Body of pancreas (tissue), 4 donors: ENCODE measurements at regions not wholly inside any gene's neighbourhood (a gene's known extent, or its start where the extent isn't known, plus 50 kb on each side); places are given as distances from the start of the nearest gene placed in this dataset.

Source experiments
- ATAC-seq: fragments of 150-250 bp; one replicate; pipeline ENCODE4 v1.9.1; 2016
- DNase-seq, 4 donors: peaks; one replicate each; pipeline ENCODE4 v3.0.0-alpha.2; 2019
- H3K27ac ChIP-seq, 4 donors: fragments of 200-600 bp; sonication (generic); 1 replicate in 3 of 4; 2 replicates in 1 of 4; pipeline versions ENCODE4 v1.5.1 to v1.6.1; 2016 to 2019; ENCODE audit warnings: mild to moderate bottlenecking in 1 of 4, mixed read lengths in 1 of 4, moderate library complexity in 1 of 4
- H3K27me3 ChIP-seq, 2 donors: fragments of 200-600 bp; sonication (generic); one replicate each; pipeline ENCODE4 v1.6.0; 2016; ENCODE audit warnings: mild to moderate bottlenecking in 1 of 2
- H3K36me3 ChIP-seq, 2 donors: fragments of 200-600 bp; sonication (generic); replicated peaks in 1 of 2; 2 replicates each; pipeline ENCODE4 v1.5.1; 2016; ENCODE audit warnings: low read depth in 2 of 2; ENCODE audit not compliant: insufficient read depth in 1 of 2
- H3K4me1 ChIP-seq: fragments of 200-600 bp; sonication (generic); one replicate; pipeline ENCODE4 v1.6.0; 2016
- H3K4me3 ChIP-seq, 2 donors: fragments of 200-600 bp; sonication (generic); 1 replicate in 1 of 2; 2 replicates in 1 of 2; pipeline ENCODE4 v1.5.1; 2016 to 2019
- H3K9me3 ChIP-seq, 3 donors: fragments of 200-600 bp; sonication (generic); 1 replicate in 2 of 3; 2 replicates in 1 of 3; pipeline ENCODE4 v1.5.1; 2016
- CTCF ChIP-seq, 7 experiments: fragments of 450-650 bp in 4 of 7; fragments of 200-600 bp in 3 of 7; sonication (generic) in 3 of 7; IDR thresholded peaks; one replicate each; pipeline ENCODE4 v1.5.1; 2016 to 2019; ENCODE audit warnings: antibody characterized with exemption in 7 of 7
- POLR2A ChIP-seq, 3 donors: fragments of 450-650 bp; IDR thresholded peaks; one replicate each; pipeline ENCODE4 v1.6.1; 2016; ENCODE audit warnings: antibody characterized with exemption in 3 of 3, mild to moderate bottlenecking in 2 of 3
- WGBS, 2 donors: methylation state at CpG; one replicate each; pipeline ENCODE4 v1.1.5; 2017; 5-methylcytosine and 5-hydroxymethylcytosine counted together
- intact Hi-C: fragments of 100-400 bp; cut with DNase I; formaldehyde crosslinking; loops from one replicate; pipeline ENCODE4 v1.15.1; 2023

- no peaks in the 10 kb centered on the region for H3K36me3 ChIP-seq
- WGBS, 2 donors = 49 to 60% methylated on average over 5 of the region's 5 CpGs
- ATAC-seq (no peak), DNase-seq (no peak)
- no peaks in the 10 kb centered on the region for H3K4me1 ChIP-seq
- no peaks in the 10 kb centered on the region for H3K9me3 ChIP-seq
- no peak overlapping the region for H3K4me3 ChIP-seq
- intact Hi-C loops = no loop called here
- TF ChIP-seq POLR2A (IDR thresholded peaks at IDR 0.05) (no peak), CTCF (IDR thresholded peaks at IDR 0.05) (no peak)
- H3K27me3 ChIP-seq = no peaks in the 10 kb centered on the region
- no peak overlapping the region for H3K27ac ChIP-seq
Observed at GRCh38 chr3:120524171-120524923, 71.8 kb upstream of the NDUFB4 start.

GRCh38 chr3:120516136-120516535, 65.3 kb upstream of the FSTL1 start:
- TF ChIP-seq POLR2A (IDR thresholded peaks at IDR 0.05) (no peak), CTCF (IDR thresholded peaks at IDR 0.05) (no peak)
- intact Hi-C loops = no loop called here
- Histone ChIP-seq H3K9me3 (no peaks in the 10 kb centered on the region), H3K27ac (no peak overlapping the region), H3K4me1 (peaks cover 5% of the 10 kb centered on the region), H3K27me3 (no peaks in the 10 kb centered on the region), H3K36me3 (no peaks in the 10 kb centered on the region), H3K4me3 (no peak overlapping the region)
- 31 to 37% methylated on average over 6 of the region's 6 CpGs for WGBS, 2 donors
- ATAC-seq (no peak), DNase-seq (no peak)

GRCh38 chr3:120512655-120513054, 61.9 kb upstream of the FSTL1 start:
- no peak for TF ChIP-seq POLR2A (IDR thresholded peaks at IDR 0.05)
- no peak for TF ChIP-seq CTCF (IDR thresholded peaks at IDR 0.05)
- H3K27ac ChIP-seq = no peak overlapping the region
- no peaks in the 10 kb centered on the region for H3K36me3 ChIP-seq
- intact Hi-C loops = no loop called here
- H3K4me3 ChIP-seq = no peak overlapping the region
- H3K27me3 ChIP-seq = no peaks in the 10 kb centered on the region
- H3K9me3 ChIP-seq = no peaks in the 10 kb centered on the region
- ATAC-seq = no peak
- DNase-seq = no peak
- H3K4me1 ChIP-seq = peaks cover 5% of the 10 kb centered on the region
- whole genome bisulfite sequencing, 2 donors = 59 to 73% methylated on average over 2 of the region's 2 CpGs

GRCh38 chr3:120506828-120507774, 56.3 kb upstream of the FSTL1 start:
- no peak overlapping the region for H3K27ac ChIP-seq
- WGBS, 2 donors = 45 to 48% methylated on average over 10 of the region's 10 CpGs
- H3K4me1 ChIP-seq = no peaks in the 10 kb centered on the region
- no peaks in the 10 kb centered on the region for H3K36me3 ChIP-seq
- TF ChIP-seq CTCF (IDR thresholded peaks at IDR 0.05) (peak; percentile 26 to 67 (median 54)), POLR2A (IDR thresholded peaks at IDR 0.05) (no peak)
- H3K9me3 ChIP-seq = no peaks in the 10 kb centered on the region
- ATAC-seq (peak; percentile 60), DNase-seq (peak; percentile 31 to 54 (median 40))
- intact Hi-C loops = no loop called here
- no peak overlapping the region for H3K4me3 ChIP-seq
- no peaks in the 10 kb centered on the region for H3K27me3 ChIP-seq
